ENCODE measurements at regions not wholly inside any gene's neighbourhood (a gene's known extent, or its start where the extent isn't known, plus 50 kb on each side); places are given as distances from the start of the nearest gene placed in this dataset.

DNA sequence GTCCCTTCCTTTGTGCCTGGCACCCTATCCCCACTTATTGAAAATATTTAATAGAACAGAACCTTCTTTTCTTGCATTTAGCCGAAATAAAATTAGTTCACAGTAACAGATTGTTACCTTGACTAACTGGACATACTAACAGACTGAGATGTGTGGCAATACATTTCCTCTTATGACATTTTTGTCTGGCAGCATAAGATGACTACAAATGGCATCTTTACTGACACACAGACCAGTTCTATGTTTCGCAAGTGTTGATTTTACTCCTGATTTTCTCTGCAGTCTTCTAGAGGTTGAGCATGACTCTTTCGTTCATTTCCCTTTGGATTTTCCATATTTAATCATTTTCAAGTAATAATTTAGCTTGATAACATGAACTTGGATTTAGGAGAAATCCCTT, 474.6 kb downstream of the CBLN4 start:
- TF ChIP-seq CTCF (conservative IDR thresholded peaks at IDR 0.05; ENCODE audit: low read depth, low read length) (no peak), EZH2 (IDR thresholded peaks at IDR 0.05; ENCODE audit: borderline replicate concordance, low read depth, low read length, poor library complexity, severe bottlenecking) (no peak)
